GM23338 (cell line): ENCODE measurements at regions not wholly inside any gene's neighbourhood (a gene's known extent, or its start where the extent isn't known, plus 50 kb on each side); places are given as distances from the start of the nearest gene placed in this dataset.

Source experiments
- ATAC-seq: fragments of 200-7000 bp; cut with Tn5 transposase; 3 replicates; pipeline ENCODE4 v1.9.1; 2020
- DNase-seq: peaks from one replicate; pipeline ENCODE4 v3.0.0-alpha.2; 2015; ENCODE audit warnings: low spot score
- H2AFZ ChIP-seq: fragments of 200-600 bp; sonication (generic); 2 replicates; pipeline ENCODE4 v1.8.0; 2016; ENCODE audit warnings: antibody characterized with exemption, mild to moderate bottlenecking, moderate library complexity
- H3F3A ChIP-seq: fragments of 200-600 bp; sonication (generic); replicated peaks from 2 replicates; pipeline ENCODE4 v1.8.0; 2017; ENCODE audit warnings: antibody characterized with exemption, mixed run types, low read depth
- H3K27ac ChIP-seq: fragments of 200-600 bp; sonication (generic); 2 replicates; pipeline ENCODE4 v1.6.1; 2016; ENCODE audit warnings: low read depth
- H3K27me3 ChIP-seq: fragments of 200-600 bp; sonication (generic); 2 replicates; pipeline ENCODE4 v1.8.0; 2016; ENCODE audit warnings: mild to moderate bottlenecking, mixed run types, moderate library complexity; ENCODE audit not compliant: insufficient read depth
- H3K36me3 ChIP-seq: fragments of 200-600 bp; sonication (generic); 2 replicates; pipeline ENCODE4 v1.8.0; 2016; ENCODE audit warnings: mild to moderate bottlenecking; ENCODE audit not compliant: insufficient read depth
- H3K4me1 ChIP-seq: fragments of 200-600 bp; sonication (generic); 2 replicates; pipeline ENCODE4 v1.8.0; 2016; ENCODE audit warnings: mild to moderate bottlenecking, moderate library complexity; ENCODE audit not compliant: insufficient read depth
- H3K4me2 ChIP-seq: fragments of 200-600 bp; sonication (generic); 2 replicates; pipeline ENCODE4 v1.7.1; 2017; ENCODE audit warnings: mixed run types
- H3K4me3 ChIP-seq: fragments of 200-600 bp; sonication (generic); 2 replicates; pipeline ENCODE4 v1.6.1; 2016; ENCODE audit warnings: mixed run types
- H3K79me2 ChIP-seq: fragments of 200-600 bp; sonication (generic); replicated peaks from 2 replicates; pipeline ENCODE4 v1.8.0; 2017; ENCODE audit warnings: mild to moderate bottlenecking; ENCODE audit not compliant: insufficient read depth
- H3K9me2 ChIP-seq: fragments of 200-600 bp; sonication (generic); 2 replicates; pipeline ENCODE4 v1.8.0; 2017; ENCODE audit not compliant: insufficient read depth
- H4K20me1 ChIP-seq: fragments of 200-600 bp; sonication (generic); replicated peaks from 2 replicates; pipeline ENCODE4 v1.8.0; 2017; ENCODE audit warnings: mild to moderate bottlenecking; ENCODE audit not compliant: insufficient read depth
- H3K27ac Mint-ChIP-seq: 2 replicates; pipeline ENCODE4 v1.8.0; 2020; ENCODE audit warnings: inconsistent platforms, mild to moderate bottlenecking, moderate library complexity, mixed read lengths
- H3K27me3 Mint-ChIP-seq: 3 replicates; pipeline ENCODE4 v1.8.0; 2022; ENCODE audit warnings: low read depth, mild to moderate bottlenecking, moderate library complexity, mixed read lengths, inconsistent platforms; ENCODE audit not compliant: insufficient read depth, poor library complexity
- H3K36me3 Mint-ChIP-seq: 3 replicates; pipeline ENCODE4 v1.8.0; 2021; ENCODE audit warnings: low read depth, mild to moderate bottlenecking, inconsistent platforms, moderate library complexity, mixed read lengths
- H3K4me1 Mint-ChIP-seq: 3 replicates; pipeline ENCODE4 v1.8.0; 2020; ENCODE audit warnings: mild to moderate bottlenecking, inconsistent platforms, mixed read lengths
- H3K4me3 Mint-ChIP-seq: 3 replicates; pipeline ENCODE4 v1.8.0; 2021; ENCODE audit warnings: moderate library complexity, mild to moderate bottlenecking, inconsistent platforms, mixed read lengths
- H3K9me3 Mint-ChIP-seq: 3 replicates; pipeline ENCODE4 v1.8.0; 2020; ENCODE audit warnings: moderate library complexity, mild to moderate bottlenecking, inconsistent platforms, mixed read lengths
- CREB1 ChIP-seq: fragments of 250-450 bp; sonication (Bioruptor Pico); IDR thresholded peaks from 2 replicates; pipeline ENCODE4 v1.5.0; 2020; ENCODE audit warnings: low read depth, mild to moderate bottlenecking, moderate library complexity
- EZH2 ChIP-seq: fragments of 200-600 bp; sonication (generic); IDR thresholded peaks from one replicate; pipeline ENCODE4 v1.8.0; 2017; ENCODE audit warnings: antibody characterized with exemption, mild to moderate bottlenecking, low read depth; ENCODE audit not compliant: unreplicated experiment
- EZH2phosphoT487 ChIP-seq: fragments of 200-600 bp; sonication (generic); IDR thresholded peaks from one replicate; pipeline ENCODE4 v1.8.1; 2018; ENCODE audit warnings: antibody characterized with exemption; ENCODE audit not compliant: unreplicated experiment
- JUNB ChIP-seq: IDR thresholded peaks from one replicate; pipeline ENCODE4 v1.6.1; 2016; ENCODE audit warnings: antibody characterized with exemption; ENCODE audit not compliant: unreplicated experiment
- NANOG ChIP-seq: IDR thresholded peaks from 2 replicates; pipeline ENCODE4 v1.6.1; 2016; ENCODE audit warnings: antibody characterized with exemption, borderline replicate concordance
- POLR2AphosphoS5 ChIP-seq: IDR thresholded peaks from 2 replicates; pipeline ENCODE4 v1.6.1; 2016; ENCODE audit warnings: antibody characterized with exemption, low read depth
- STAT1 ChIP-seq: IDR thresholded peaks from one replicate; pipeline ENCODE4 v1.6.1; 2016; ENCODE audit warnings: antibody characterized with exemption; ENCODE audit not compliant: unreplicated experiment
- ZNF114 ChIP-seq: fragments of 250-450 bp; sonication (Bioruptor Pico); IDR thresholded peaks from 2 replicates; pipeline ENCODE4 v1.5.0; 2020; ENCODE audit warnings: mild to moderate bottlenecking, moderate library complexity
- ZNF331 ChIP-seq: fragments of 250-450 bp; sonication (Bioruptor Pico); IDR thresholded peaks from 2 replicates; pipeline ENCODE4 v1.5.0; 2020; ENCODE audit warnings: low read depth, mild to moderate bottlenecking, moderate library complexity
- TF ChIP-seq, protein P1 (sequence below), 2 experiments: fragments of 200-600 bp in 1 of 2; sonication (generic) in 1 of 2; conservative IDR thresholded peaks; 2 replicates each; pipeline versions ENCODE4 v1.5.1 to v1.6.1; 2016 to 2017; ENCODE audit warnings: antibody characterized with exemption in 2 of 2, low read depth in 2 of 2, mild to moderate bottlenecking in 2 of 2, moderate library complexity in 1 of 2
- TF ChIP-seq, protein P2 (sequence below): IDR thresholded peaks from 2 replicates; pipeline ENCODE4 v1.6.1; 2016; ENCODE audit warnings: antibody characterized with exemption
- TF ChIP-seq, protein P3 (sequence below): fragments of 250-450 bp; sonication (Bioruptor Pico); IDR thresholded peaks from 2 replicates; pipeline ENCODE4 v1.5.0; 2020; ENCODE audit warnings: mild to moderate bottlenecking, moderate library complexity
- TF ChIP-seq, protein P4 (sequence below): IDR thresholded peaks from one replicate; pipeline ENCODE4 v1.6.1; 2018; ENCODE audit warnings: antibody characterized with exemption; ENCODE audit not compliant: unreplicated experiment

DNA sequence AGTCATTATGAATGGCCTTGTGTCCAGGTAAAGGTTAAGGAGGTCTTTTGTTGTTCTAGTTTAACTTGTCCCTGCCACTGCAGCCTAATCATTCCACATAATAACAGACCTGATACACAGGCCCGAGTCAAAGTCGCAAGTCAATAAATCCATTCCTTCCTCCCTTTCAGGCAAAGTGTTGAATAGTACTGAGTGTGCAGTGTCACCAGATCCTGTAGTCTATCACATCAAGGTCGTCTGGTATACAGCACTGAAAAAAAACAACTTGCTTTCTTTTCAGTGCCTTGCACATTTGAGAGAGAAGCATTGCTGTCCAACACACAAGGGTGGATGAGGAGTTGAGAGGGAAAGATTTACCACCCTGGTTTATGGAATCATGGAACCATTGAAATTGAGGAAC, 606.2 kb downstream of the BCL11A start:
- H3F3A ChIP-seq: no peaks in the 10 kb centered on the region
- Mint-ChIP-seq H3K9me3 (no peaks in the 10 kb centered on the region), H3K4me1 (no peaks in the 10 kb centered on the region), H3K27ac (no peak overlapping the region), H3K36me3 (no peaks in the 10 kb centered on the region), H3K27me3 (no peaks in the 10 kb centered on the region), H3K4me3 (no peak overlapping the region)
- no peaks in the 10 kb centered on the region for H3K9me2 ChIP-seq
- no peaks in the 10 kb centered on the region for H3K4me1 ChIP-seq
- H3K27ac ChIP-seq: no peak overlapping the region
- no peaks in the 10 kb centered on the region for H3K36me3 ChIP-seq
- H4K20me1 ChIP-seq: no peaks in the 10 kb centered on the region
- H3K4me2 ChIP-seq: no peak overlapping the region
- H3K27me3 ChIP-seq: no peaks in the 10 kb centered on the region
- no peak overlapping the region for H2AFZ ChIP-seq
- H3K4me3 ChIP-seq: no peak overlapping the region
- no peak for TF ChIP-seq NANOG
- TF ChIP-seq, protein P1, sequence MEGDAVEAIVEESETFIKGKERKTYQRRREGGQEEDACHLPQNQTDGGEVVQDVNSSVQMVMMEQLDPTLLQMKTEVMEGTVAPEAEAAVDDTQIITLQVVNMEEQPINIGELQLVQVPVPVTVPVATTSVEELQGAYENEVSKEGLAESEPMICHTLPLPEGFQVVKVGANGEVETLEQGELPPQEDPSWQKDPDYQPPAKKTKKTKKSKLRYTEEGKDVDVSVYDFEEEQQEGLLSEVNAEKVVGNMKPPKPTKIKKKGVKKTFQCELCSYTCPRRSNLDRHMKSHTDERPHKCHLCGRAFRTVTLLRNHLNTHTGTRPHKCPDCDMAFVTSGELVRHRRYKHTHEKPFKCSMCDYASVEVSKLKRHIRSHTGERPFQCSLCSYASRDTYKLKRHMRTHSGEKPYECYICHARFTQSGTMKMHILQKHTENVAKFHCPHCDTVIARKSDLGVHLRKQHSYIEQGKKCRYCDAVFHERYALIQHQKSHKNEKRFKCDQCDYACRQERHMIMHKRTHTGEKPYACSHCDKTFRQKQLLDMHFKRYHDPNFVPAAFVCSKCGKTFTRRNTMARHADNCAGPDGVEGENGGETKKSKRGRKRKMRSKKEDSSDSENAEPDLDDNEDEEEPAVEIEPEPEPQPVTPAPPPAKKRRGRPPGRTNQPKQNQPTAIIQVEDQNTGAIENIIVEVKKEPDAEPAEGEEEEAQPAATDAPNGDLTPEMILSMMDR (conservative IDR thresholded peaks at IDR 0.05; ENCODE audit: low read depth in 2 of 2): no peak
- no peak for TF ChIP-seq STAT1
- TF ChIP-seq EZH2phosphoT487: no peak
- TF ChIP-seq JUNB: no peak
- no peak for TF ChIP-seq CREB1
- TF ChIP-seq, protein P2, sequence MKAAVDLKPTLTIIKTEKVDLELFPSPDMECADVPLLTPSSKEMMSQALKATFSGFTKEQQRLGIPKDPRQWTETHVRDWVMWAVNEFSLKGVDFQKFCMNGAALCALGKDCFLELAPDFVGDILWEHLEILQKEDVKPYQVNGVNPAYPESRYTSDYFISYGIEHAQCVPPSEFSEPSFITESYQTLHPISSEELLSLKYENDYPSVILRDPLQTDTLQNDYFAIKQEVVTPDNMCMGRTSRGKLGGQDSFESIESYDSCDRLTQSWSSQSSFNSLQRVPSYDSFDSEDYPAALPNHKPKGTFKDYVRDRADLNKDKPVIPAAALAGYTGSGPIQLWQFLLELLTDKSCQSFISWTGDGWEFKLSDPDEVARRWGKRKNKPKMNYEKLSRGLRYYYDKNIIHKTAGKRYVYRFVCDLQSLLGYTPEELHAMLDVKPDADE: no peak
- no peak for TF ChIP-seq ZNF114 (CRISPR knock-in tag)
- no peak for TF ChIP-seq ZNF331 (CRISPR knock-in tag)
- TF ChIP-seq, protein P3, sequence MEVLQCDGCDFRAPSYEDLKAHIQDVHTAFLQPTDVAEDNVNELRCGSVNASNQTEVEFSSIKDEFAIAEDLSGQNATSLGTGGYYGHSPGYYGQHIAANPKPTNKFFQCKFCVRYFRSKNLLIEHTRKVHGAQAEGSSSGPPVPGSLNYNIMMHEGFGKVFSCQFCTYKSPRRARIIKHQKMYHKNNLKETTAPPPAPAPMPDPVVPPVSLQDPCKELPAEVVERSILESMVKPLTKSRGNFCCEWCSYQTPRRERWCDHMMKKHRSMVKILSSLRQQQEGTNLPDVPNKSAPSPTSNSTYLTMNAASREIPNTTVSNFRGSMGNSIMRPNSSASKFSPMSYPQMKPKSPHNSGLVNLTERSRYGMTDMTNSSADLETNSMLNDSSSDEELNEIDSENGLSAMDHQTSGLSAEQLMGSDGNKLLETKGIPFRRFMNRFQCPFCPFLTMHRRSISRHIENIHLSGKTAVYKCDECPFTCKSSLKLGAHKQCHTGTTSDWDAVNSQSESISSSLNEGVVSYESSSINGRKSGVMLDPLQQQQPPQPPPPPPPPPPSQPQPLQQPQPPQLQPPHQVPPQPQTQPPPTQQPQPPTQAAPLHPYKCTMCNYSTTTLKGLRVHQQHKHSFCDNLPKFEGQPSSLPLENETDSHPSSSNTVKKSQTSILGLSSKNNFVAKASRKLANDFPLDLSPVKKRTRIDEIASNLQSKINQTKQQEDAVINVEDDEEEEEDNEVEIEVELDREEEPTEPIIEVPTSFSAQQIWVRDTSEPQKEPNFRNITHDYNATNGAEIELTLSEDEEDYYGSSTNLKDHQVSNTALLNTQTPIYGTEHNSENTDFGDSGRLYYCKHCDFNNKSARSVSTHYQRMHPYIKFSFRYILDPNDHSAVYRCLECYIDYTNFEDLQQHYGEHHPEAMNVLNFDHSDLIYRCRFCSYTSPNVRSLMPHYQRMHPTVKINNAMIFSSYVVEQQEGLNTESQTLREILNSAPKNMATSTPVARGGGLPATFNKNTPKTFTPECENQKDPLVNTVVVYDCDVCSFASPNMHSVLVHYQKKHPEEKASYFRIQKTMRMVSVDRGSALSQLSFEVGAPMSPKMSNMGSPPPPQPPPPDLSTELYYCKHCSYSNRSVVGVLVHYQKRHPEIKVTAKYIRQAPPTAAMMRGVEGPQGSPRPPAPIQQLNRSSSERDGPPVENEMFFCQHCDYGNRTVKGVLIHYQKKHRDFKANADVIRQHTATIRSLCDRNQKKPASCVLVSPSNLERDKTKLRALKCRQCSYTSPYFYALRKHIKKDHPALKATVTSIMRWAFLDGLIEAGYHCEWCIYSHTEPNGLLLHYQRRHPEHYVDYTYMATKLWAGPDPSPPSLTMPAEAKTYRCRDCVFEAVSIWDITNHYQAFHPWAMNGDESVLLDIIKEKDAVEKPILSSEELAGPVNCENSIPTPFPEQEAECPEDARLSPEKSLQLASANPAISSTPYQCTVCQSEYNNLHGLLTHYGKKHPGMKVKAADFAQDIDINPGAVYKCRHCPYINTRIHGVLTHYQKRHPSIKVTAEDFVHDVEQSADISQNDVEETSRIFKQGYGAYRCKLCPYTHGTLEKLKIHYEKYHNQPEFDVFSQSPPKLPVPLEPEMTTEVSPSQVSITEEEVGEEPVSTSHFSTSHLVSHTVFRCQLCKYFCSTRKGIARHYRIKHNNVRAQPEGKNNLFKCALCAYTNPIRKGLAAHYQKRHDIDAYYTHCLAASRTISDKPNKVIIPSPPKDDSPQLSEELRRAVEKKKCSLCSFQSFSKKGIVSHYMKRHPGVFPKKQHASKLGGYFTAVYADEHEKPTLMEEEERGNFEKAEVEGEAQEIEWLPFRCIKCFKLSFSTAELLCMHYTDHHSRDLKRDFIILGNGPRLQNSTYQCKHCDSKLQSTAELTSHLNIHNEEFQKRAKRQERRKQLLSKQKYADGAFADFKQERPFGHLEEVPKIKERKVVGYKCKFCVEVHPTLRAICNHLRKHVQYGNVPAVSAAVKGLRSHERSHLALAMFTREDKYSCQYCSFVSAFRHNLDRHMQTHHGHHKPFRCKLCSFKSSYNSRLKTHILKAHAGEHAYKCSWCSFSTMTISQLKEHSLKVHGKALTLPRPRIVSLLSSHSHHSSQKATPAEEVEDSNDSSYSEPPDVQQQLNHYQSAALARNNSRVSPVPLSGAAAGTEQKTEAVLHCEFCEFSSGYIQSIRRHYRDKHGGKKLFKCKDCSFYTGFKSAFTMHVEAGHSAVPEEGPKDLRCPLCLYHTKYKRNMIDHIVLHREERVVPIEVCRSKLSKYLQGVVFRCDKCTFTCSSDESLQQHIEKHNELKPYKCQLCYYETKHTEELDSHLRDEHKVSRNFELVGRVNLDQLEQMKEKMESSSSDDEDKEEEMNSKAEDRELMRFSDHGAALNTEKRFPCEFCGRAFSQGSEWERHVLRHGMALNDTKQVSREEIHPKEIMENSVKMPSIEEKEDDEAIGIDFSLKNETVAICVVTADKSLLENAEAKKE (CRISPR knock-in tag): no peak
- TF ChIP-seq EZH2: no peak
- no peak for TF ChIP-seq POLR2AphosphoS5
- TF ChIP-seq, protein P4, sequence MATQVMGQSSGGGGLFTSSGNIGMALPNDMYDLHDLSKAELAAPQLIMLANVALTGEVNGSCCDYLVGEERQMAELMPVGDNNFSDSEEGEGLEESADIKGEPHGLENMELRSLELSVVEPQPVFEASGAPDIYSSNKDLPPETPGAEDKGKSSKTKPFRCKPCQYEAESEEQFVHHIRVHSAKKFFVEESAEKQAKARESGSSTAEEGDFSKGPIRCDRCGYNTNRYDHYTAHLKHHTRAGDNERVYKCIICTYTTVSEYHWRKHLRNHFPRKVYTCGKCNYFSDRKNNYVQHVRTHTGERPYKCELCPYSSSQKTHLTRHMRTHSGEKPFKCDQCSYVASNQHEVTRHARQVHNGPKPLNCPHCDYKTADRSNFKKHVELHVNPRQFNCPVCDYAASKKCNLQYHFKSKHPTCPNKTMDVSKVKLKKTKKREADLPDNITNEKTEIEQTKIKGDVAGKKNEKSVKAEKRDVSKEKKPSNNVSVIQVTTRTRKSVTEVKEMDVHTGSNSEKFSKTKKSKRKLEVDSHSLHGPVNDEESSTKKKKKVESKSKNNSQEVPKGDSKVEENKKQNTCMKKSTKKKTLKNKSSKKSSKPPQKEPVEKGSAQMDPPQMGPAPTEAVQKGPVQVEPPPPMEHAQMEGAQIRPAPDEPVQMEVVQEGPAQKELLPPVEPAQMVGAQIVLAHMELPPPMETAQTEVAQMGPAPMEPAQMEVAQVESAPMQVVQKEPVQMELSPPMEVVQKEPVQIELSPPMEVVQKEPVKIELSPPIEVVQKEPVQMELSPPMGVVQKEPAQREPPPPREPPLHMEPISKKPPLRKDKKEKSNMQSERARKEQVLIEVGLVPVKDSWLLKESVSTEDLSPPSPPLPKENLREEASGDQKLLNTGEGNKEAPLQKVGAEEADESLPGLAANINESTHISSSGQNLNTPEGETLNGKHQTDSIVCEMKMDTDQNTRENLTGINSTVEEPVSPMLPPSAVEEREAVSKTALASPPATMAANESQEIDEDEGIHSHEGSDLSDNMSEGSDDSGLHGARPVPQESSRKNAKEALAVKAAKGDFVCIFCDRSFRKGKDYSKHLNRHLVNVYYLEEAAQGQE: no peak
- H3K79me2 ChIP-seq: no peaks in the 10 kb centered on the region
- ATAC-seq (no peak), DNase-seq (no peak)
